ENCODE measurements at regions not wholly inside any gene's neighbourhood (a gene's known extent, or its start where the extent isn't known, plus 50 kb on each side); places are given as distances from the start of the nearest gene placed in this dataset.

DNA sequence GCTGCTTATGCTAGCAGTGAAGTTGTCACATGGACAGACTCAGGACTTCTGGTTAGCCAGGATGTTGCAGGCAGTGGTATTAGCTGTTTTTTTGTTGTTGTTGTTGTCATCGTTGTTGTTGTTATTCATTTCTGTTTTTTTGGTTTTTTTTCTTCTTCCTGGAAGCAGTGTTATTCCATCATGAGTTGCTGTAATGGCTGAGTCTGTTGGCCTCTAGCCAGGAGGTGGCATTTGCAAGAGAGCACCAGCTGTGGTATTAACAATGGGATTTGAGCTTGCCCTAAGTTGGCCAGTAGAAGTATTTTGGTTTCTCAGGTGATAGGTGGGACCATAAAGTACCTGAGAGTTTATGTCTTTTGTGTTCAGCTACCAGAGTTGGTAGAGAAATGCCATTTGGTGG is 561.1 kb downstream of the KCTD16 start:
- no peak for TF ChIP-seq CTCF (IDR thresholded peaks at IDR 0.05)
- TF ChIP-seq POLR2AphosphoS5 (IDR thresholded peaks at IDR 0.05; ENCODE audit: low read depth, low read length) = no peak
